HEK293 (cell line): ENCODE measurements at regions not wholly inside any gene's neighbourhood (a gene's known extent, or its start where the extent isn't known, plus 50 kb on each side); places are given as distances from the start of the nearest gene placed in this dataset.

Experiments
- CTCF ChIA-PET: fragments of 350-600 bp; formaldehyde crosslinking; extraction: SDS; loops from one replicate; lab custom pipeline; 2021; ENCODE audit warnings: antibody characterized with exemption; lab: Yijun Ruan, JAX
- POLR2A ChIA-PET: fragments of 300-600 bp; formaldehyde crosslinking; extraction: SDS; loops from one replicate; lab custom pipeline; 2020; ENCODE audit warnings: antibody characterized with exemption, inconsistent platforms; lab: Yijun Ruan, JAX
- H3K27ac ChIP-seq: fragments of 200-500 bp; sonication (Bioruptor generic); 2 replicates; pipeline ENCODE4 v1.5.1; 2014; ENCODE audit warnings: low read depth, low read length, control low read depth, inconsistent platforms; ENCODE audit errors: extremely low read depth
- H3K36me3 ChIP-seq, 2 experiments: fragments of 200-500 bp in 1 of 2; sonication (Bioruptor generic) in 1 of 2; 1 replicate in 1 of 2; 2 replicates in 1 of 2; pipeline ENCODE4 v1.5.1; 2014 to 2017; ENCODE audit warnings: inconsistent platforms in 2 of 2, low read length in 2 of 2; ENCODE audit not compliant: control insufficient read depth in 2 of 2, insufficient read depth in 1 of 2
- H3K4me1 ChIP-seq: fragments of 200-500 bp; sonication (Bioruptor generic); 2 replicates; pipeline ENCODE4 v1.5.1; 2014; ENCODE audit warnings: mild to moderate bottlenecking, low read length, inconsistent platforms; ENCODE audit not compliant: control insufficient read depth, insufficient read depth
- H3K4me3 ChIP-seq: 2 replicates; pipeline ENCODE4 v1.5.1; 2011; ENCODE audit warnings: low read depth, mild to moderate bottlenecking, control low read depth, low read length, moderate library complexity
- H3K9me3 ChIP-seq: fragments of 200-500 bp; sonication (Bioruptor generic); 2 replicates; pipeline ENCODE4 v1.5.1; 2014; ENCODE audit warnings: low read depth, low read length, inconsistent platforms; ENCODE audit not compliant: control insufficient read depth, insufficient read depth
- BCL11A ChIP-seq: fragments of 450-650 bp; formaldehyde crosslinking; IDR thresholded peaks from 2 replicates; pipeline ENCODE4 v1.5.1; 2016; ENCODE audit warnings: low read depth, missing biosample characterization, missing genetic modification characterization
- GLIS1 ChIP-seq: fragments of 450-650 bp; formaldehyde crosslinking; IDR thresholded peaks from 2 replicates; pipeline ENCODE4 v1.5.1; 2016; ENCODE audit warnings: missing biosample characterization, missing genetic modification characterization
- KLF8 ChIP-seq: fragments of 450-650 bp; formaldehyde crosslinking; IDR thresholded peaks from 2 replicates; pipeline ENCODE4 v1.5.1; 2016; ENCODE audit warnings: missing biosample characterization, missing genetic modification characterization
- RBAK ChIP-seq: fragments of 450-650 bp; formaldehyde crosslinking; IDR thresholded peaks from 2 replicates; pipeline ENCODE4 v1.5.1; 2016; ENCODE audit warnings: missing biosample characterization, missing genetic modification characterization
- ZFP37 ChIP-seq: fragments of 450-650 bp; formaldehyde crosslinking; IDR thresholded peaks from 2 replicates; pipeline ENCODE4 v1.5.1; 2016; ENCODE audit warnings: missing biosample characterization, missing genetic modification characterization
- ZFP41 ChIP-seq: fragments of 450-650 bp; formaldehyde crosslinking; IDR thresholded peaks from 2 replicates; pipeline ENCODE4 v1.5.1; 2016; ENCODE audit warnings: missing biosample characterization, missing genetic modification characterization, borderline replicate concordance
- ZNF138 ChIP-seq: fragments of 450-650 bp; formaldehyde crosslinking; IDR thresholded peaks from 2 replicates; pipeline ENCODE4 v1.5.1; 2016; ENCODE audit warnings: missing biosample characterization, missing genetic modification characterization, borderline replicate concordance
- ZNF239 ChIP-seq: fragments of 450-650 bp; formaldehyde crosslinking; IDR thresholded peaks from 2 replicates; pipeline ENCODE4 v1.5.1; 2016; ENCODE audit warnings: missing biosample characterization, missing genetic modification characterization
- ZNF391 ChIP-seq: fragments of 450-650 bp; formaldehyde crosslinking; IDR thresholded peaks from 2 replicates; pipeline ENCODE4 v1.5.1; 2016; ENCODE audit warnings: low read depth, missing biosample characterization, missing genetic modification characterization, borderline replicate concordance
- ZNF48 ChIP-seq: fragments of 450-650 bp; formaldehyde crosslinking; IDR thresholded peaks from 2 replicates; pipeline ENCODE4 v1.5.1; 2016; ENCODE audit warnings: missing biosample characterization, missing genetic modification characterization
- ZNF544 ChIP-seq: fragments of 450-650 bp; formaldehyde crosslinking; IDR thresholded peaks from 2 replicates; pipeline ENCODE4 v1.5.0; 2017; ENCODE audit warnings: missing biosample characterization, missing genetic modification characterization
- ZNF610 ChIP-seq: fragments of 450-650 bp; formaldehyde crosslinking; IDR thresholded peaks from 2 replicates; pipeline ENCODE4 v1.5.1; 2016; ENCODE audit warnings: missing biosample characterization, missing genetic modification characterization, borderline replicate concordance
- ZNF837 ChIP-seq: fragments of 450-650 bp; formaldehyde crosslinking; IDR thresholded peaks from 2 replicates; pipeline ENCODE4 v1.5.1; 2016; ENCODE audit warnings: missing biosample characterization, missing genetic modification characterization
- TF ChIP-seq, protein P1 (sequence below): fragments of 450-650 bp; formaldehyde crosslinking; IDR thresholded peaks from 2 replicates; pipeline ENCODE4 v1.5.0; 2017; ENCODE audit warnings: missing biosample characterization, missing genetic modification characterization, borderline replicate concordance
- TF ChIP-seq, protein P2 (sequence below): fragments of 450-650 bp; formaldehyde crosslinking; IDR thresholded peaks from 2 replicates; pipeline ENCODE4 v1.5.1; 2016; ENCODE audit warnings: missing biosample characterization, missing genetic modification characterization
- TF ChIP-seq, protein P3 (sequence below): fragments of 450-650 bp; formaldehyde crosslinking; IDR thresholded peaks from 2 replicates; pipeline ENCODE4 v1.5.1; 2017; ENCODE audit warnings: missing biosample characterization, mild to moderate bottlenecking, missing genetic modification characterization, moderate library complexity
- TF ChIP-seq, protein P4 (sequence below): fragments of 450-650 bp; formaldehyde crosslinking; IDR thresholded peaks from 2 replicates; pipeline ENCODE4 v1.5.1; 2016; ENCODE audit warnings: missing biosample characterization, missing genetic modification characterization
- TF ChIP-seq, protein P5 (sequence below): fragments of 450-650 bp; formaldehyde crosslinking; IDR thresholded peaks from 2 replicates; pipeline ENCODE4 v1.5.1; 2017; ENCODE audit warnings: missing biosample characterization, missing genetic modification characterization
- TF ChIP-seq, protein P6 (sequence below): fragments of 450-650 bp; formaldehyde crosslinking; IDR thresholded peaks from 2 replicates; pipeline ENCODE4 v1.5.1; 2016; ENCODE audit warnings: missing biosample characterization, missing genetic modification characterization
- TF ChIP-seq, protein P7 (sequence below): fragments of 450-650 bp; IDR thresholded peaks from 2 replicates; pipeline ENCODE4 v1.5.1; 2018; ENCODE audit warnings: missing biosample characterization, missing genetic modification characterization

DNA sequence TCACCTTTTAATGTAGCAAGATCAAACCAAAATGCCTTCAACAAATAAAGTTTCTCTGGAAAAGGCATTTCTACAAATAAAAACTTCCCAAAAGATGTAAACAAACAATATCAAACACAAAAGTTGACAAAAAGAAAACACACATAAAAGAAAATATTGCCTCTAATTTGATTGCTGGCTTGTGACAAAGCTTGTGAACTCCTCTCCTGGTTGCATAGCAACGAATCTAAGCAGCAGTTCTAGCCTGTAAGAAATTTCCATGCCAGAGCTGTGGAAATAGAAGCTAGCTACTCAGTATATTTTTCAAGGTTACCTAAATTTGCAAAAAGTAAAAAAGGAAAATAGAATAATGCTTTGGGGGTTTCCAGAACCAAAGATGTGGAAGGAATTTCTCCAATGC is 173.9 kb upstream of the CDK1 start (continued):
- TF ChIP-seq, protein P1, sequence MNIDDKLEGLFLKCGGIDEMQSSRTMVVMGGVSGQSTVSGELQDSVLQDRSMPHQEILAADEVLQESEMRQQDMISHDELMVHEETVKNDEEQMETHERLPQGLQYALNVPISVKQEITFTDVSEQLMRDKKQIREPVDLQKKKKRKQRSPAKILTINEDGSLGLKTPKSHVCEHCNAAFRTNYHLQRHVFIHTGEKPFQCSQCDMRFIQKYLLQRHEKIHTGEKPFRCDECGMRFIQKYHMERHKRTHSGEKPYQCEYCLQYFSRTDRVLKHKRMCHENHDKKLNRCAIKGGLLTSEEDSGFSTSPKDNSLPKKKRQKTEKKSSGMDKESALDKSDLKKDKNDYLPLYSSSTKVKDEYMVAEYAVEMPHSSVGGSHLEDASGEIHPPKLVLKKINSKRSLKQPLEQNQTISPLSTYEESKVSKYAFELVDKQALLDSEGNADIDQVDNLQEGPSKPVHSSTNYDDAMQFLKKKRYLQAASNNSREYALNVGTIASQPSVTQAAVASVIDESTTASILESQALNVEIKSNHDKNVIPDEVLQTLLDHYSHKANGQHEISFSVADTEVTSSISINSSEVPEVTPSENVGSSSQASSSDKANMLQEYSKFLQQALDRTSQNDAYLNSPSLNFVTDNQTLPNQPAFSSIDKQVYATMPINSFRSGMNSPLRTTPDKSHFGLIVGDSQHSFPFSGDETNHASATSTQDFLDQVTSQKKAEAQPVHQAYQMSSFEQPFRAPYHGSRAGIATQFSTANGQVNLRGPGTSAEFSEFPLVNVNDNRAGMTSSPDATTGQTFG (tag by site-specific recombination), result no peak
- TF ChIP-seq, protein P2, sequence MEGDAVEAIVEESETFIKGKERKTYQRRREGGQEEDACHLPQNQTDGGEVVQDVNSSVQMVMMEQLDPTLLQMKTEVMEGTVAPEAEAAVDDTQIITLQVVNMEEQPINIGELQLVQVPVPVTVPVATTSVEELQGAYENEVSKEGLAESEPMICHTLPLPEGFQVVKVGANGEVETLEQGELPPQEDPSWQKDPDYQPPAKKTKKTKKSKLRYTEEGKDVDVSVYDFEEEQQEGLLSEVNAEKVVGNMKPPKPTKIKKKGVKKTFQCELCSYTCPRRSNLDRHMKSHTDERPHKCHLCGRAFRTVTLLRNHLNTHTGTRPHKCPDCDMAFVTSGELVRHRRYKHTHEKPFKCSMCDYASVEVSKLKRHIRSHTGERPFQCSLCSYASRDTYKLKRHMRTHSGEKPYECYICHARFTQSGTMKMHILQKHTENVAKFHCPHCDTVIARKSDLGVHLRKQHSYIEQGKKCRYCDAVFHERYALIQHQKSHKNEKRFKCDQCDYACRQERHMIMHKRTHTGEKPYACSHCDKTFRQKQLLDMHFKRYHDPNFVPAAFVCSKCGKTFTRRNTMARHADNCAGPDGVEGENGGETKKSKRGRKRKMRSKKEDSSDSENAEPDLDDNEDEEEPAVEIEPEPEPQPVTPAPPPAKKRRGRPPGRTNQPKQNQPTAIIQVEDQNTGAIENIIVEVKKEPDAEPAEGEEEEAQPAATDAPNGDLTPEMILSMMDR, result no peak
- no peak for TF ChIP-seq ZNF391
- TF ChIP-seq, protein P3, sequence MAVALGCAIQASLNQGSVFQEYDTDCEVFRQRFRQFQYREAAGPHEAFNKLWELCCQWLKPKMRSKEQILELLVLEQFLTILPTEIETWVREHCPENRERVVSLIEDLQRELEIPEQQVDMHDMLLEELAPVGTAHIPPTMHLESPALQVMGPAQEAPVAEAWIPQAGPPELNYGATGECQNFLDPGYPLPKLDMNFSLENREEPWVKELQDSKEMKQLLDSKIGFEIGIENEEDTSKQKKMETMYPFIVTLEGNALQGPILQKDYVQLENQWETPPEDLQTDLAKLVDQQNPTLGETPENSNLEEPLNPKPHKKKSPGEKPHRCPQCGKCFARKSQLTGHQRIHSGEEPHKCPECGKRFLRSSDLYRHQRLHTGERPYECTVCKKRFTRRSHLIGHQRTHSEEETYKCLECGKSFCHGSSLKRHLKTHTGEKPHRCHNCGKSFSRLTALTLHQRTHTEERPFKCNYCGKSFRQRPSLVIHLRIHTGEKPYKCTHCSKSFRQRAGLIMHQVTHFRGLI (tag by site-specific recombination), result no peak
- TF ChIP-seq ZFP41, result no peak

DNA sequence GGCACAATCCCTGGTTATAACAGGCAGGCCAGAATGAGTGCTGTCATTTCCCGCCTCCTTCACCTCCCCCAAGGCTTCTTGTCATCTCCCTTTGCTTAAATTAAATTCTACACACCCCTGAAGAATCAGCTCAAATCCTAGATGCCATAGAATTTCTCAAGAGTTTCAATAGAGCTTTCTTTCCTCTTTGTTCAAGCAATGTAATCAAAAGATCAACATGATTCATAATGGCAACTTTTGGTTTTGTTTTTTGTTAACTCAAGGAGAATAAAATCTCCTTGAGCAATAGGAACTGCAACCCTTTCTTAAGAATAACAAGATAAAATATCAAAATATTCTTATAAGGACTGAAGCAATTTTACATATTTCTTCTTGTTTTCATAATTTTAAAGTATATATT is 180.8 kb upstream of the CDK1 start:
- Histone ChIP-seq H3K4me1 (peaks cover 2% of the 10 kb centered on the region; the same call in 1 of the 2 replicates), H3K36me3 (no peaks in the 10 kb centered on the region), H3K4me3 (no peak overlapping the region), H3K9me3 (no peaks in the 10 kb centered on the region), H3K27ac (no peak overlapping the region)
- ChIA-PET CTCF (interaction anchor here (0.8 kb wide), 1 partner anchor 38 kb away, joined by 3 read pairs; no protein-coding TSS in a partner anchor), POLR2A (no interaction called here)
- TF ChIP-seq ZNF544 (tag by site-specific recombination) (no peak), RBAK (tag by site-specific recombination) (no peak), KLF8 (tag by site-specific recombination) (no peak), GLIS1 (tag by site-specific recombination) (no peak), ZNF610 (tag by site-specific recombination) (no peak), ZFP37 (tag by site-specific recombination) (no peak), BCL11A (no peak), ZNF138 (no peak), ZNF239 (tag by site-specific recombination) (no peak), ZNF48 (tag by site-specific recombination) (no peak), ZNF837 (no peak)
- TF ChIP-seq, protein P4, sequence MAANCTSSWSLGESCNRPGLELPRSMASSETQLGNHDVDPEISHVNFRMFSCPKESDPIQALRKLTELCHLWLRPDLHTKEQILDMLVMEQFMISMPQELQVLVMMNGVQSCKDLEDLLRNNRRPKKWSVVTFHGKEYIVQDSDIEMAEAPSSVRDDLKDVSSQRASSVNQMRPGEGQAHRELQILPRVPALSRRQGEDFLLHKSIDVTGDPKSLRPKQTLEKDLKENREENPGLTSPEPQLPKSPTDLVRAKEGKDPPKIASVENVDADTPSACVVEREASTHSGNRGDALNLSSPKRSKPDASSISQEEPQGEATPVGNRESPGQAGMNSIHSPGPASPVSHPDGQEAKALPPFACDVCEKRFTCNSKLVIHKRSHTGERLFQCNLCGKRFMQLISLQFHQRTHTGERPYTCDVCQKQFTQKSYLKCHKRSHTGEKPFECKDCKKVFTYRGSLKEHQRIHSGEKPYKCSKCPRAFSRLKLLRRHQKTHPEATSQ (tag by site-specific recombination), result no peak
- TF ChIP-seq, protein P5, sequence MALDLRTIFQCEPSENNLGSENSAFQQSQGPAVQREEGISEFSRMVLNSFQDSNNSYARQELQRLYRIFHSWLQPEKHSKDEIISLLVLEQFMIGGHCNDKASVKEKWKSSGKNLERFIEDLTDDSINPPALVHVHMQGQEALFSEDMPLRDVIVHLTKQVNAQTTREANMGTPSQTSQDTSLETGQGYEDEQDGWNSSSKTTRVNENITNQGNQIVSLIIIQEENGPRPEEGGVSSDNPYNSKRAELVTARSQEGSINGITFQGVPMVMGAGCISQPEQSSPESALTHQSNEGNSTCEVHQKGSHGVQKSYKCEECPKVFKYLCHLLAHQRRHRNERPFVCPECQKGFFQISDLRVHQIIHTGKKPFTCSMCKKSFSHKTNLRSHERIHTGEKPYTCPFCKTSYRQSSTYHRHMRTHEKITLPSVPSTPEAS, result no peak
- TF ChIP-seq, protein P2, result no peak
- TF ChIP-seq, protein P6, sequence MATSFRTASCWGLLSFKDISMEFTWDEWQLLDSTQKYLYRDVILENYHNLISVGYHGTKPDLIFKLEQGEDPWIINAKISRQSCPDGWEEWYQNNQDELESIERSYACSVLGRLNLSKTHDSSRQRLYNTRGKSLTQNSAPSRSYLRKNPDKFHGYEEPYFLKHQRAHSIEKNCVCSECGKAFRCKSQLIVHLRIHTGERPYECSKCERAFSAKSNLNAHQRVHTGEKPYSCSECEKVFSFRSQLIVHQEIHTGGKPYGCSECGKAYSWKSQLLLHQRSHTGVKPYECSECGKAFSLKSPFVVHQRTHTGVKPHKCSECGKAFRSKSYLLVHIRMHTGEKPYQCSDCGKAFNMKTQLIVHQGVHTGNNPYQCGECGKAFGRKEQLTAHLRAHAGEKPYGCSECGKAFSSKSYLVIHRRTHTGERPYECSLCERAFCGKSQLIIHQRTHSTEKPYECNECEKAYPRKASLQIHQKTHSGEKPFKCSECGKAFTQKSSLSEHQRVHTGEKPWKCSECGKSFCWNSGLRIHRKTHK, result no peak
- TF ChIP-seq, protein P7, sequence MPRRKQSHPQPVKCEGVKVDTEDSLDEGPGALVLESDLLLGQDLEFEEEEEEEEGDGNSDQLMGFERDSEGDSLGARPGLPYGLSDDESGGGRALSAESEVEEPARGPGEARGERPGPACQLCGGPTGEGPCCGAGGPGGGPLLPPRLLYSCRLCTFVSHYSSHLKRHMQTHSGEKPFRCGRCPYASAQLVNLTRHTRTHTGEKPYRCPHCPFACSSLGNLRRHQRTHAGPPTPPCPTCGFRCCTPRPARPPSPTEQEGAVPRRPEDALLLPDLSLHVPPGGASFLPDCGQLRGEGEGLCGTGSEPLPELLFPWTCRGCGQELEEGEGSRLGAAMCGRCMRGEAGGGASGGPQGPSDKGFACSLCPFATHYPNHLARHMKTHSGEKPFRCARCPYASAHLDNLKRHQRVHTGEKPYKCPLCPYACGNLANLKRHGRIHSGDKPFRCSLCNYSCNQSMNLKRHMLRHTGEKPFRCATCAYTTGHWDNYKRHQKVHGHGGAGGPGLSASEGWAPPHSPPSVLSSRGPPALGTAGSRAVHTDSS (tag by site-specific recombination), result no peak
